ENCODE measurements at regions not wholly inside any gene's neighbourhood (a gene's known extent, or its start where the extent isn't known, plus 50 kb on each side); places are given as distances from the start of the nearest gene placed in this dataset.

DNA sequence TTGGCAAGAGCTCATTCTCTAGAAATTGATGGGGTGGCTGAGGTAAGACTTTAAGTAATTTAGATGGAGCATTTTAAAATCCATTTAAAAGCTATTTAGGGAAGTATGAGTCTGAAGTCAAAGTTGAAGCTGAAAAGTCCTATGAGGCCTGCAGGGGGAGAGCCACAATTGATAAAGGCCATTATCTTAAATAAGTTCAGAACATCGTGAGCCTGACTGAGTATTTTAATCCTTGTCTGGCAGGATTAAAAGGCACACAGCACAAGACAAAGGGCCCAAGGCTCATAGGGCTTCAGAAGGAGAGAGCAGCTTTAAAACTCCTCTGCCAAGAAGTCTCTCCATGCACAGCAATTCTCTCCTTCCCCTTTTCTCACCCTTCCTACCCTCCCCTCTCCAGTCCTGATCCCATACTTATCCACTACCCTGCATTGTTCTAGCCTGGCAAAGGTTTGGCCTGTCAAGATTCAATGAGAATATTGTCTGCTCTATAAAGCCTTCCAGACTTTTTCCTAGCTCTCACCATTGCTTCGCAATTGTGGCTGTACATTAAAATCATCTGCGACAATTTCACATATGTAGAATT is 1312.9 kb downstream of the FAM181B start:
- Histone ChIP-seq H3K4me3 (ENCODE audit: low read length in 2 of 2) (no peak overlapping the region), H3K27ac (ENCODE audit: low read depth in 2 of 2, low read length in 2 of 2) (no peak overlapping the region), H3K9me3 (ENCODE audit: control insufficient read depth in 2 of 2, low read length in 2 of 2) (no peaks in the 10 kb centered on the region), H3K4me1 (ENCODE audit: control insufficient read depth in 2 of 2, insufficient read depth in 2 of 2, low read length in 2 of 2) (no peaks in the 10 kb centered on the region), H3K36me3 (ENCODE audit: control insufficient read depth in 2 of 2, insufficient read depth in 2 of 2, low read length in 2 of 2) (no peaks in the 10 kb centered on the region), H3K27me3 (ENCODE audit: control insufficient read depth in 2 of 2, insufficient read depth in 2 of 2, low read length in 2 of 2) (no peaks in the 10 kb centered on the region), H3K9ac (ENCODE audit: low read depth in 1 of 2, low read length in 2 of 2) (no peak overlapping the region)

- Histone ChIP-seq H3K9me3 (ENCODE audit: control insufficient read depth in 2 of 2, low read length in 2 of 2) (no peaks in the 10 kb centered on the region), H3K4me3 (ENCODE audit: low read length in 2 of 2) (no peak overlapping the region), H3K4me1 (ENCODE audit: control insufficient read depth in 2 of 2, insufficient read depth in 2 of 2, low read length in 2 of 2) (no peaks in the 10 kb centered on the region), H3K27me3 (ENCODE audit: control insufficient read depth in 2 of 2, insufficient read depth in 2 of 2, low read length in 2 of 2) (no peaks in the 10 kb centered on the region), H3K9ac (ENCODE audit: low read depth in 1 of 2, low read length in 2 of 2) (no peak overlapping the region), H3K36me3 (ENCODE audit: control insufficient read depth in 2 of 2, insufficient read depth in 2 of 2, low read length in 2 of 2) (no peaks in the 10 kb centered on the region), H3K27ac (ENCODE audit: low read depth in 2 of 2, low read length in 2 of 2) (no peak overlapping the region)
These were observed 1336.3 kb downstream of the FAM181B start for GRCh38 chr11:81397316-81397715.

- Histone ChIP-seq H3K4me1 (ENCODE audit: control insufficient read depth in 2 of 2, insufficient read depth in 2 of 2, low read length in 2 of 2) (no peaks in the 10 kb centered on the region), H3K27ac (ENCODE audit: low read depth in 2 of 2, low read length in 2 of 2) (no peak overlapping the region), H3K4me3 (ENCODE audit: low read length in 2 of 2) (no peak overlapping the region), H3K9ac (ENCODE audit: low read depth in 1 of 2, low read length in 2 of 2) (no peak overlapping the region), H3K36me3 (ENCODE audit: control insufficient read depth in 2 of 2, insufficient read depth in 2 of 2, low read length in 2 of 2) (no peaks in the 10 kb centered on the region), H3K9me3 (ENCODE audit: control insufficient read depth in 2 of 2, low read length in 2 of 2) (no peaks in the 10 kb centered on the region), H3K27me3 (ENCODE audit: control insufficient read depth in 2 of 2, insufficient read depth in 2 of 2, low read length in 2 of 2) (no peaks in the 10 kb centered on the region)
These were observed 1339.4 kb downstream of the FAM181B start for GRCh38 chr11:81394311-81394710.

GRCh38 chr11:81388326-81388725 is 1345.3 kb downstream of the FAM181B start:
- H3K4me1 ChIP-seq (ENCODE audit: control insufficient read depth in 2 of 2, insufficient read depth in 2 of 2, low read length in 2 of 2): no peaks in the 10 kb centered on the region
- H3K4me3 ChIP-seq (ENCODE audit: low read length in 2 of 2): no peak overlapping the region
- no peaks in the 10 kb centered on the region for H3K36me3 ChIP-seq (ENCODE audit: control insufficient read depth in 2 of 2, insufficient read depth in 2 of 2, low read length in 2 of 2)
- no peak overlapping the region for H3K27ac ChIP-seq (ENCODE audit: low read depth in 2 of 2, low read length in 2 of 2)
- H3K9me3 ChIP-seq (ENCODE audit: control insufficient read depth in 2 of 2, low read length in 2 of 2): no peaks in the 10 kb centered on the region
- H3K9ac ChIP-seq (ENCODE audit: low read depth in 1 of 2, low read length in 2 of 2): no peak overlapping the region
- H3K27me3 ChIP-seq (ENCODE audit: control insufficient read depth in 2 of 2, insufficient read depth in 2 of 2, low read length in 2 of 2): no peaks in the 10 kb centered on the region

DNA sequence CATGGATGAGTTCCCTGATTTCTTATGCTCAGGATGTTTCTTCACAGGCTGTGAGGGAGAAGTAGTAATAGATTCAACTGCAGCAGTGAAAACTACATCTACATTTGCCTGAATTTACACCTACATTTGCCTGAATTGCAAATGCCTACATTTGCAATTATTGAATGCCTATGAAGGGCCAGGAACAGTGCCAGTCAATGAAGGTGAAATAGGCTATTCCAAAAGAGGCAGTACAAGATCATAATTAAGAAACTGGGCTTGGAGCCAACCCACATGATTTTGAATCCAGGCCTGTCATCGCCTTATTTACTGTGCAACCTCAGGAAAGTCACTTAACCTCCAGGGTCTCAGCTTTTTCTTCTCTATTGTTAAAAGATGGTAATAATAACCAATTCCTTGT is 1353.3 kb downstream of the FAM181B start:
- Histone ChIP-seq H3K27ac (ENCODE audit: low read depth in 2 of 2, low read length in 2 of 2) (no peak overlapping the region), H3K4me1 (ENCODE audit: control insufficient read depth in 2 of 2, insufficient read depth in 2 of 2, low read length in 2 of 2) (no peaks in the 10 kb centered on the region), H3K9ac (ENCODE audit: low read depth in 1 of 2, low read length in 2 of 2) (no peak overlapping the region), H3K27me3 (ENCODE audit: control insufficient read depth in 2 of 2, insufficient read depth in 2 of 2, low read length in 2 of 2) (no peaks in the 10 kb centered on the region), H3K9me3 (ENCODE audit: control insufficient read depth in 2 of 2, low read length in 2 of 2) (no peaks in the 10 kb centered on the region), H3K4me3 (ENCODE audit: low read length in 2 of 2) (no peak overlapping the region), H3K36me3 (ENCODE audit: control insufficient read depth in 2 of 2, insufficient read depth in 2 of 2, low read length in 2 of 2) (no peaks in the 10 kb centered on the region)

DNA sequence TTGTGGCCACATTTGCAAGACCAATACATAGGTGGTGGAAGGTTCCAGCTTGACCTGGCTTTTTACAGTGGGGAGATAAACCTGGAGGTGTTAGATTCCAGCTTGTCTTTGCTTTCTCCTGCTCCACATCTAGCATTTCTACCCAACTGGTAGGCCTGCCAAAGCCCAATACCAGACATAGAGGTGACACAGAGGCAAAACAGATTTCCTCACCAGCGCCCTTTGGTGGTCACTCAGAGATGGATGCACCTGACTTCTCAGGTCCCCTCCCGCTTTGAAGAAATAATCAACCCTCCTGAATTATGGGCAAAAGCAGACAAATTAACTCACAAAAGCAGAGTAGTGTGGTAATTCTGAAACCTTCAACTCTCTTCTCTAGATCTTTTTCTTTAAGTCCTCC is 1356.2 kb downstream of the FAM181B start:
- no peaks in the 10 kb centered on the region for H3K4me1 ChIP-seq (ENCODE audit: control insufficient read depth in 2 of 2, insufficient read depth in 2 of 2, low read length in 2 of 2)
- H3K9ac ChIP-seq (ENCODE audit: low read depth in 1 of 2, low read length in 2 of 2): no peak overlapping the region
- no peaks in the 10 kb centered on the region for H3K36me3 ChIP-seq (ENCODE audit: control insufficient read depth in 2 of 2, insufficient read depth in 2 of 2, low read length in 2 of 2)
- no peaks in the 10 kb centered on the region for H3K9me3 ChIP-seq (ENCODE audit: control insufficient read depth in 2 of 2, low read length in 2 of 2)
- H3K27me3 ChIP-seq (ENCODE audit: control insufficient read depth in 2 of 2, insufficient read depth in 2 of 2, low read length in 2 of 2): no peaks in the 10 kb centered on the region
- no peak overlapping the region for H3K27ac ChIP-seq (ENCODE audit: low read depth in 2 of 2, low read length in 2 of 2)
- no peak overlapping the region for H3K4me3 ChIP-seq (ENCODE audit: low read length in 2 of 2)

DNA sequence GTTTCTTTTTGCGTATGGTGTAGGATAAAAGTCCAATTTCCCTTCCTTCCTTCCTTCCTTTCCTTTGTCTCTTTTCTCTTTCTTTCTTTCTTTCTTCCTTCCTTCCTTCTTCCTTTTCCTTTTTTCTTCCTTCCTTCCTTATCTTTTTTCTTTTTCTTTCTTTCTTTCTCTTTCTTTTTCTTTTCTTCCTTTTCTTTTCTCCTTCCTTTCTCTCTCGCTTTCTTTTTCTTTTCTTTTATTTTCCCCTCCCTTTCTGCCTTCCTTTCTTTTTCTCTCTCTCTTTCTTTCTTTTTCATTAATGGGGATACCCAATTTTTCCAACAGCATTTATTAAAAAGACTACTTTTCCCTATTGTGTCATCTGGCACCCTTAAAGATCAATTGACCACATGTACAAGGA is 1359.7 kb downstream of the FAM181B start:
- H3K9me3 ChIP-seq (ENCODE audit: control insufficient read depth in 2 of 2, low read length in 2 of 2): no peaks in the 10 kb centered on the region
- no peak overlapping the region for H3K4me3 ChIP-seq (ENCODE audit: low read length in 2 of 2)
- no peaks in the 10 kb centered on the region for H3K27me3 ChIP-seq (ENCODE audit: control insufficient read depth in 2 of 2, insufficient read depth in 2 of 2, low read length in 2 of 2)
- no peaks in the 10 kb centered on the region for H3K36me3 ChIP-seq (ENCODE audit: control insufficient read depth in 2 of 2, insufficient read depth in 2 of 2, low read length in 2 of 2)
- no peak overlapping the region for H3K27ac ChIP-seq (ENCODE audit: low read depth in 2 of 2, low read length in 2 of 2)
- H3K9ac ChIP-seq (ENCODE audit: low read depth in 1 of 2, low read length in 2 of 2): no peak overlapping the region
- H3K4me1 ChIP-seq (ENCODE audit: control insufficient read depth in 2 of 2, insufficient read depth in 2 of 2, low read length in 2 of 2): no peaks in the 10 kb centered on the region

GRCh38 chr11:81368192-81368591 is 1365.5 kb downstream of the FAM181B start:
- no peaks in the 10 kb centered on the region for H3K4me1 ChIP-seq (ENCODE audit: control insufficient read depth in 2 of 2, insufficient read depth in 2 of 2, low read length in 2 of 2)
- no peaks in the 10 kb centered on the region for H3K9me3 ChIP-seq (ENCODE audit: control insufficient read depth in 2 of 2, low read length in 2 of 2)
- no peaks in the 10 kb centered on the region for H3K27me3 ChIP-seq (ENCODE audit: control insufficient read depth in 2 of 2, insufficient read depth in 2 of 2, low read length in 2 of 2)
- no peak overlapping the region for H3K9ac ChIP-seq (ENCODE audit: low read depth in 1 of 2, low read length in 2 of 2)
- H3K27ac ChIP-seq (ENCODE audit: low read depth in 2 of 2, low read length in 2 of 2): no peak overlapping the region
- no peak overlapping the region for H3K4me3 ChIP-seq (ENCODE audit: low read length in 2 of 2)
- H3K36me3 ChIP-seq (ENCODE audit: control insufficient read depth in 2 of 2, insufficient read depth in 2 of 2, low read length in 2 of 2): no peaks in the 10 kb centered on the region

- Histone ChIP-seq H3K9me3 (ENCODE audit: control insufficient read depth in 2 of 2, low read length in 2 of 2) (no peaks in the 10 kb centered on the region), H3K9ac (ENCODE audit: low read depth in 1 of 2, low read length in 2 of 2) (no peak overlapping the region), H3K27ac (ENCODE audit: low read depth in 2 of 2, low read length in 2 of 2) (no peak overlapping the region)
These were observed 1368.2 kb downstream of the FAM181B start for GRCh38 chr11:81365496-81365895.

GRCh38 chr11:81359476-81359875 is 1374.2 kb downstream of the FAM181B start:
- no peaks in the 10 kb centered on the region for H3K27me3 ChIP-seq (ENCODE audit: control insufficient read depth in 2 of 2, insufficient read depth in 2 of 2, low read length in 2 of 2)
- H3K4me3 ChIP-seq (ENCODE audit: low read length in 2 of 2): no peak overlapping the region
- H3K9me3 ChIP-seq (ENCODE audit: control insufficient read depth in 2 of 2, low read length in 2 of 2): no peaks in the 10 kb centered on the region
- no peaks in the 10 kb centered on the region for H3K4me1 ChIP-seq (ENCODE audit: control insufficient read depth in 2 of 2, insufficient read depth in 2 of 2, low read length in 2 of 2)
- no peaks in the 10 kb centered on the region for H3K36me3 ChIP-seq (ENCODE audit: control insufficient read depth in 2 of 2, insufficient read depth in 2 of 2, low read length in 2 of 2)
- no peak overlapping the region for H3K27ac ChIP-seq (ENCODE audit: low read depth in 2 of 2, low read length in 2 of 2)
- H3K9ac ChIP-seq (ENCODE audit: low read depth in 1 of 2, low read length in 2 of 2): no peak overlapping the region

More at GRCh38 chr11:81365496-81365895, 1368.2 kb downstream of the FAM181B start:
- Histone ChIP-seq H3K4me1 (ENCODE audit: control insufficient read depth in 2 of 2, insufficient read depth in 2 of 2, low read length in 2 of 2) (no peaks in the 10 kb centered on the region), H3K4me3 (ENCODE audit: low read length in 2 of 2) (no peak overlapping the region), H3K36me3 (ENCODE audit: control insufficient read depth in 2 of 2, insufficient read depth in 2 of 2, low read length in 2 of 2) (no peaks in the 10 kb centered on the region), H3K27me3 (ENCODE audit: control insufficient read depth in 2 of 2, insufficient read depth in 2 of 2, low read length in 2 of 2) (no peaks in the 10 kb centered on the region)

- H3K36me3 ChIP-seq (ENCODE audit: control insufficient read depth in 2 of 2, insufficient read depth in 2 of 2, low read length in 2 of 2): no peaks in the 10 kb centered on the region
- H3K27ac ChIP-seq (ENCODE audit: low read depth in 2 of 2, low read length in 2 of 2): no peak overlapping the region
- no peaks in the 10 kb centered on the region for H3K27me3 ChIP-seq (ENCODE audit: control insufficient read depth in 2 of 2, insufficient read depth in 2 of 2, low read length in 2 of 2)
- H3K9me3 ChIP-seq (ENCODE audit: control insufficient read depth in 2 of 2, low read length in 2 of 2): no peaks in the 10 kb centered on the region
- no peaks in the 10 kb centered on the region for H3K4me1 ChIP-seq (ENCODE audit: control insufficient read depth in 2 of 2, insufficient read depth in 2 of 2, low read length in 2 of 2)
- no peak overlapping the region for H3K4me3 ChIP-seq (ENCODE audit: low read length in 2 of 2)
- H3K9ac ChIP-seq (ENCODE audit: low read depth in 1 of 2, low read length in 2 of 2): no peak overlapping the region
These were observed 1388.1 kb downstream of the FAM181B start for GRCh38 chr11:81345609-81346008.

All from mucosa of rectum (tissue), 2 donors.